K562 (cell line): ENCODE measurements at regions not wholly inside any gene's neighbourhood (a gene's known extent, or its start where the extent isn't known, plus 50 kb on each side); places are given as distances from the start of the nearest gene placed in this dataset.

Source experiments
- ATAC-seq: fragments of 200-7000 bp; cut with Tn5 transposase; 3 replicates; pipeline ENCODE4 v1.9.1; 2020; ENCODE audit warnings: moderate library complexity
- BruUV-seq: library from RNA; stranded (reverse); fragments of 400-500 nt; replicated peaks from 2 replicates; lab custom pipeline; 2021; lab: Mats Ljungman, UMichigan
- CTCF ChIA-PET: fragments of 300-600 bp; formaldehyde crosslinking; extraction: SDS; loops from one replicate; lab custom pipeline; 2021; ENCODE audit warnings: low intra/inter-chr PET ratio; lab: Yijun Ruan, JAX
- POLR2A ChIA-PET: fragments of 300-600, 350-650 bp; sonication (Branson Sonifier 250); formaldehyde crosslinking; extraction: SDS; loops from one replicate; lab custom pipeline; 2021; ENCODE audit warnings: antibody characterized with exemption, inconsistent platforms; lab: Yijun Ruan, JAX
- DNase-seq, 4 experiments: peaks; one replicate each; pipeline versions ENCODE4 v3.0.0 to v3.0.0-alpha.2; 2011 to 2018; ENCODE audit warnings: low spot score in 3 of 4, mixed read lengths in 3 of 4; ENCODE audit errors: extremely low read depth in 1 of 4
- FAIRE-seq: peaks from 2 replicates; lab custom pipeline; 2011; peaks lifted over from hg19 to GRCh38; lab: Jason Lieb, UNC
- H2AFZ ChIP-seq: 2 replicates; pipeline ENCODE4 v1.6.0; 2011; ENCODE audit warnings: low read depth, low read length, control low read depth, inconsistent platforms
- H3K27ac ChIP-seq: fragments of 200-600 bp; 3 replicates; pipeline ENCODE4 v1.8.0; 2011; ENCODE audit warnings: low read depth, mild to moderate bottlenecking, control low read depth, inconsistent platforms, low read length, moderate library complexity, mixed read lengths; ENCODE audit errors: extremely low read depth
- H3K27me3 ChIP-seq, 2 experiments: fragments of 300-600 bp in 1 of 2; 2 replicates in 1 of 2; 3 replicates in 1 of 2; pipeline versions ENCODE4 v1.6.0 to v1.8.0; 2011; ENCODE audit warnings: inconsistent platforms in 2 of 2, low read length in 2 of 2, mild to moderate bottlenecking in 1 of 2, mixed read lengths in 1 of 2, moderate library complexity in 1 of 2; ENCODE audit not compliant: control insufficient read depth in 2 of 2, insufficient read depth in 2 of 2
- H3K36me3 ChIP-seq: fragments of 300-600 bp; 3 replicates; pipeline ENCODE4 v1.8.0; 2011; ENCODE audit warnings: mild to moderate bottlenecking, low read length, inconsistent platforms; ENCODE audit not compliant: control insufficient read depth, insufficient read depth
- H3K4me1 ChIP-seq, 2 experiments: fragments of 200-600 bp in 1 of 2; replicated peaks in 1 of 2; 2 replicates in 1 of 2; 3 replicates in 1 of 2; pipeline versions ENCODE4 v1.5.1 to v1.8.0; 2011; ENCODE audit warnings: inconsistent platforms in 2 of 2, low read length in 2 of 2, mild to moderate bottlenecking in 1 of 2, mixed read lengths in 1 of 2, moderate library complexity in 1 of 2; ENCODE audit not compliant: control insufficient read depth in 2 of 2, insufficient read depth in 2 of 2
- H3K4me2 ChIP-seq: 2 replicates; pipeline ENCODE4 v1.6.1; 2011; ENCODE audit warnings: low read length, control low read depth, inconsistent platforms, mixed read lengths; ENCODE audit not compliant: insufficient read depth
- H3K4me3 ChIP-seq: fragments of 200-600 bp; sonication (generic), shearing (Covaris generic); 2 replicates; pipeline ENCODE4 v1.5.1; 2016; ENCODE audit warnings: control low read depth, inconsistent platforms
- H3K79me2 ChIP-seq: fragments of 200-600 bp; 3 replicates; pipeline ENCODE4 v1.8.0; 2011; ENCODE audit warnings: low read length, inconsistent platforms; ENCODE audit not compliant: control insufficient read depth, insufficient read depth
- H3K9ac ChIP-seq, 2 experiments: 2 replicates each; pipeline versions ENCODE4 v1.6.0 to v1.6.1; 2011; ENCODE audit warnings: low read depth in 2 of 2, low read length in 2 of 2, control low read depth in 1 of 2, inconsistent platforms in 1 of 2, mild to moderate bottlenecking in 1 of 2, mixed read lengths in 1 of 2; ENCODE audit not compliant: insufficient read depth in 1 of 2
- H3K9me1 ChIP-seq: one replicate; pipeline ENCODE4 v1.6.0; 2011; ENCODE audit warnings: inconsistent platforms, mild to moderate bottlenecking, low read length, moderate library complexity; ENCODE audit not compliant: control insufficient read depth, insufficient read depth
- H3K9me3 ChIP-seq: replicated peaks from 2 replicates; pipeline ENCODE4 v1.5.1; 2011; ENCODE audit warnings: low read depth, low read length, inconsistent platforms; ENCODE audit not compliant: control insufficient read depth, insufficient read depth
- H4K20me1 ChIP-seq: replicated peaks from 2 replicates; pipeline ENCODE4 v1.6.1; 2011; ENCODE audit warnings: low read length, inconsistent platforms, mixed read lengths; ENCODE audit not compliant: control insufficient read depth, insufficient read depth
- IRF2 ChIP-seq: sonication (generic); formaldehyde crosslinking; IDR thresholded peaks from 2 replicates; pipeline ENCODE4 v1.8.1; 2022; ENCODE audit warnings: mild to moderate bottlenecking, missing genetic modification reagents
- KLF16 ChIP-seq: IDR thresholded peaks from 2 replicates; pipeline ENCODE4 v1.6.1; 2016; ENCODE audit warnings: antibody characterized with exemption
- MTA1 ChIP-seq: fragments of 450-650 bp; IDR thresholded peaks from 2 replicates; pipeline ENCODE4 v1.6.1; 2017; ENCODE audit warnings: borderline replicate concordance
- RB1 ChIP-seq: fragments of 450-650 bp; IDR thresholded peaks from 2 replicates; pipeline ENCODE4 v1.6.1; 2017; ENCODE audit warnings: low read depth, mild to moderate bottlenecking
- ZBTB1 ChIP-seq: sonication (generic); formaldehyde crosslinking; IDR thresholded peaks from 2 replicates; pipeline ENCODE4 v1.8.1; 2023; ENCODE audit warnings: missing genetic modification reagents, low read depth, mild to moderate bottlenecking, borderline replicate concordance
- WGBS: fragments of 100-300 bp; shearing (Covaris generic); methylation state at CpG from one replicate; pipeline ENCODE4 v1.1.6; 2016; ENCODE audit warnings: low coverage, mixed read lengths; ENCODE audit not compliant: insufficient coverage; ENCODE audit errors: missing lambda C conversion rate; 5-methylcytosine and 5-hydroxymethylcytosine counted together
- in situ Hi-C: fragments of 300-500 bp; cut with MboI; formaldehyde crosslinking; loops from 4 replicates; pipeline ENCODE4 v1.15.0; 2018; ENCODE audit warnings: inconsistent platforms, mixed read lengths
- intact Hi-C: fragments of 100-400 bp; cut with micrococcal nuclease; formaldehyde crosslinking; loops from 2 replicates; pipeline ENCODE4 v1.14.2; 2022
- TF ChIP-seq, protein P1 (sequence below): sonication (generic); IDR thresholded peaks from 2 replicates; pipeline ENCODE4 v1.6.1; 2016

DNA sequence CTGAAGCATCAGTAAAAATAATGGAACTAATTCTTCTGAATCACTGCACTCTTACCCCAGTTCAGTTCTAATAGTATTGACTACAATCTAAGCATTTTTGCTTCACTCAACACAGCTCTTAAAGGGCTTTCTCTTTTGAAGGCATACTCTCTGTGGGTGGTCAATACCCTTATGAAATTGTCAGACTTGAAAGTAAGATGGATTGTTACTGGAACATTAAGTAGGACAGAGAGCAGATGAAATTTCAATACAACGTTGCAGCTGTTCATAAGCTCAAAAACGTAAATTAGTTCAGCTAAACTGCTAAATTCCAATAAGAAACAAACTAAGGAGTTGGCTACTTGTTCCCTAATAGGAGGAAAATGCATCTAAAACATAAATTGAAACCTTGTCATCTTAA lies 352.3 kb upstream of the TENM3 start:
- WGBS, result 0% methylated on average over 2 of the region's 2 CpGs
- POLR2A ChIA-PET, result no interaction called here
- no TSS peak for BruUV-seq

GRCh38 chr4:181896614-181897013 lies 346.6 kb upstream of the TENM3 start:
- no peaks in the 10 kb centered on the region for H3K27me3 ChIP-seq
- ChIA-PET CTCF (no interaction called here), POLR2A (no interaction called here)
- H3K9me3 ChIP-seq, result no peaks in the 10 kb centered on the region
- BruUV-seq, result no TSS peak
- TF ChIP-seq KLF16, result no peak
- no peak for TF ChIP-seq RB1
- no peaks in the 10 kb centered on the region for H3K36me3 ChIP-seq
- intact Hi-C loops, result no loop called here
- no peak overlapping the region for H3K9ac ChIP-seq
- no peak overlapping the region for H3K4me3 ChIP-seq
- H3K4me2 ChIP-seq, result no peak overlapping the region
- H4K20me1 ChIP-seq, result no peaks in the 10 kb centered on the region
- 0% methylated on average over 4 of the region's 5 CpGs for WGBS
- FAIRE-seq (no peak), ATAC-seq (no peak), DNase-seq (no peak)
- in situ Hi-C loops, result no loop called here
- no peaks in the 10 kb centered on the region for H3K9me1 ChIP-seq
- no peak overlapping the region for H3K27ac ChIP-seq
- no peak overlapping the region for H2AFZ ChIP-seq
- no peaks in the 10 kb centered on the region for H3K4me1 ChIP-seq
- H3K79me2 ChIP-seq, result no peaks in the 10 kb centered on the region

More for the DNA sequence above, 352.3 kb upstream of the TENM3 start:
- H3K27ac ChIP-seq, result no peak overlapping the region
- in situ Hi-C loops, result no loop called here
- H3K9me3 ChIP-seq, result no peaks in the 10 kb centered on the region
- no peaks in the 10 kb centered on the region for H3K27me3 ChIP-seq
- no peak for FAIRE-seq
- no peaks in the 10 kb centered on the region for H4K20me1 ChIP-seq
- H3K9ac ChIP-seq, result no peak overlapping the region
- H3K36me3 ChIP-seq, result no peaks in the 10 kb centered on the region
- intact Hi-C loops, result no loop called here
- H3K79me2 ChIP-seq, result no peaks in the 10 kb centered on the region
- no peak for ATAC-seq
- no peak overlapping the region for H3K4me2 ChIP-seq
- TF ChIP-seq, protein P1, sequence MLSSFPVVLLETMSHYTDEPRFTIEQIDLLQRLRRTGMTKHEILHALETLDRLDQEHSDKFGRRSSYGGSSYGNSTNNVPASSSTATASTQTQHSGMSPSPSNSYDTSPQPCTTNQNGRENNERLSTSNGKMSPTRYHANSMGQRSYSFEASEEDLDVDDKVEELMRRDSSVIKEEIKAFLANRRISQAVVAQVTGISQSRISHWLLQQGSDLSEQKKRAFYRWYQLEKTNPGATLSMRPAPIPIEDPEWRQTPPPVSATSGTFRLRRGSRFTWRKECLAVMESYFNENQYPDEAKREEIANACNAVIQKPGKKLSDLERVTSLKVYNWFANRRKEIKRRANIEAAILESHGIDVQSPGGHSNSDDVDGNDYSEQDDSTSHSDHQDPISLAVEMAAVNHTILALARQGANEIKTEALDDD, result no peak
- TF ChIP-seq MTA1 (no peak), IRF2 (CRISPR knock-in tag) (no peak), ZBTB1 (no peak)
- CTCF ChIA-PET, result no interaction called here
- H3K9me1 ChIP-seq, result no peaks in the 10 kb centered on the region
- DNase-seq, result no peak
- no peak overlapping the region for H2AFZ ChIP-seq
- H3K4me3 ChIP-seq, result no peak overlapping the region
- H3K4me1 ChIP-seq, result no peaks in the 10 kb centered on the region
